OCI-LY1 (cell line): ENCODE measurements at regions not wholly inside any gene's neighbourhood (a gene's known extent, or its start where the extent isn't known, plus 50 kb on each side); places are given as distances from the start of the nearest gene placed in this dataset.

Experiments
- H2AFZ ChIP-seq: fragments of 200-600 bp; sonication (generic), shearing (Covaris generic); 2 replicates; pipeline ENCODE4 v1.6.0; 2014; ENCODE audit warnings: antibody characterized with exemption, mild to moderate bottlenecking, low read length
- H3F3A ChIP-seq: fragments of 200-600 bp; sonication (generic), shearing (Covaris generic); 2 replicates; pipeline ENCODE4 v1.6.0; 2014; ENCODE audit warnings: mild to moderate bottlenecking, antibody characterized with exemption, low read length, moderate library complexity; ENCODE audit not compliant: insufficient read depth
- H3K27ac ChIP-seq: fragments of 200-600 bp; sonication (generic); 2 replicates; pipeline ENCODE4 v1.5.1; 2014; ENCODE audit warnings: low read length, mixed run types, mild to moderate bottlenecking, low read depth; ENCODE audit not compliant: poor library complexity, severe bottlenecking
- H3K27me3 ChIP-seq: fragments of 200-600 bp; sonication (generic); 2 replicates; pipeline ENCODE4 v1.6.0; 2014; ENCODE audit warnings: antibody characterized with exemption, mild to moderate bottlenecking, low read length, moderate library complexity; ENCODE audit not compliant: insufficient read depth
- H3K36me3 ChIP-seq: fragments of 200-600 bp; sonication (generic); 2 replicates; pipeline ENCODE4 v1.6.1; 2014; ENCODE audit warnings: mild to moderate bottlenecking, antibody characterized with exemption, low read length, moderate library complexity, mixed read lengths; ENCODE audit not compliant: insufficient read depth
- H3K4me1 ChIP-seq: fragments of 200-600 bp; sonication (generic); 2 replicates; pipeline ENCODE4 v1.5.1; 2014; ENCODE audit warnings: mild to moderate bottlenecking, low read length, moderate library complexity; ENCODE audit not compliant: insufficient read depth, severe bottlenecking
- H3K4me2 ChIP-seq: fragments of 200-600 bp; sonication (generic), shearing (Covaris generic); 2 replicates; pipeline ENCODE4 v1.6.1; 2014; ENCODE audit warnings: low read length
- H3K4me3 ChIP-seq: fragments of 200-600 bp; sonication (generic); 2 replicates; pipeline ENCODE4 v1.5.1; 2014; ENCODE audit warnings: low read length, low read depth, mild to moderate bottlenecking, mixed read lengths; ENCODE audit not compliant: poor library complexity, severe bottlenecking
- H3K79me2 ChIP-seq: fragments of 200-600 bp; shearing (Covaris generic); 2 replicates; pipeline ENCODE4 v1.6.1; 2016; ENCODE audit warnings: mixed run types, low read length, mixed read lengths; ENCODE audit not compliant: insufficient read depth
- H3K9ac ChIP-seq: fragments of 200-600 bp; sonication (generic), shearing (Covaris generic); 2 replicates; pipeline ENCODE4 v1.6.1; 2014; ENCODE audit warnings: mild to moderate bottlenecking, low read length, mixed read lengths
- H3K9me2 ChIP-seq: fragments of 200-600 bp; sonication (generic), shearing (Covaris generic); 2 replicates; pipeline ENCODE4 v1.6.1; 2014; ENCODE audit warnings: low read depth, mild to moderate bottlenecking, low read length, mixed read lengths
- H3K9me3 ChIP-seq: fragments of 200-600 bp; shearing (Covaris generic); 2 replicates; pipeline ENCODE4 v1.6.1; 2014; ENCODE audit warnings: low read length, mixed read lengths
- H4K20me1 ChIP-seq: fragments of 200-600 bp; sonication (generic), shearing (Covaris generic); 2 replicates; pipeline ENCODE4 v1.6.0; 2016; ENCODE audit warnings: mild to moderate bottlenecking, low read length; ENCODE audit not compliant: insufficient read depth
- EZH2 ChIP-seq: fragments of 200-600 bp; sonication (generic), shearing (Covaris generic); IDR thresholded peaks from 2 replicates; pipeline ENCODE4 v1.8.0; 2017; ENCODE audit warnings: borderline replicate concordance, mixed run types, mild to moderate bottlenecking, antibody characterized with exemption, low read length, moderate library complexity, mixed read lengths
- TF ChIP-seq, protein P1 (sequence below): fragments of 200-600 bp; sonication (generic), shearing (Covaris generic); IDR thresholded peaks from 2 replicates; pipeline ENCODE4 v1.5.1; 2017; ENCODE audit warnings: mild to moderate bottlenecking, antibody characterized with exemption, low read length, moderate library complexity, mixed read lengths

DNA sequence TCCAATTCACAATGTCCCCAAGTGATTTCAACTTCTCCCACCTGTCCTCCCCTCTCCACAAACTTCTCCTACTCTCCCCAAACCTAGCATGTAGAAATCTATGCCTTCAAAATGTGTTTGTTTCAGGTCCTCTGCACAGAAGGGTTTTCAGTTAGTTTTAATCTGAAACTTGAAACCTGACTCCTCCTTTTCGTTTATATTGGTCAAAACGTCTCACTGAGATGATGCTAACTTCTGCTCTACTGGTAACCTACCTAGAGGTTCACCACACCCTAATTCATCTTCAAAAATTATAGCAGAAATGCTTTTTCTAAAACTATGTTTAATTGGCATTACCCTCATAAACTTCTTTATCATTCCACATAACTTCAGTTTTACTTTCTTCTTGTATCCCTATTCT is 401.8 kb upstream of the ADAMTS16 start:
- TF ChIP-seq EZH2: no peak
- TF ChIP-seq, protein P1, sequence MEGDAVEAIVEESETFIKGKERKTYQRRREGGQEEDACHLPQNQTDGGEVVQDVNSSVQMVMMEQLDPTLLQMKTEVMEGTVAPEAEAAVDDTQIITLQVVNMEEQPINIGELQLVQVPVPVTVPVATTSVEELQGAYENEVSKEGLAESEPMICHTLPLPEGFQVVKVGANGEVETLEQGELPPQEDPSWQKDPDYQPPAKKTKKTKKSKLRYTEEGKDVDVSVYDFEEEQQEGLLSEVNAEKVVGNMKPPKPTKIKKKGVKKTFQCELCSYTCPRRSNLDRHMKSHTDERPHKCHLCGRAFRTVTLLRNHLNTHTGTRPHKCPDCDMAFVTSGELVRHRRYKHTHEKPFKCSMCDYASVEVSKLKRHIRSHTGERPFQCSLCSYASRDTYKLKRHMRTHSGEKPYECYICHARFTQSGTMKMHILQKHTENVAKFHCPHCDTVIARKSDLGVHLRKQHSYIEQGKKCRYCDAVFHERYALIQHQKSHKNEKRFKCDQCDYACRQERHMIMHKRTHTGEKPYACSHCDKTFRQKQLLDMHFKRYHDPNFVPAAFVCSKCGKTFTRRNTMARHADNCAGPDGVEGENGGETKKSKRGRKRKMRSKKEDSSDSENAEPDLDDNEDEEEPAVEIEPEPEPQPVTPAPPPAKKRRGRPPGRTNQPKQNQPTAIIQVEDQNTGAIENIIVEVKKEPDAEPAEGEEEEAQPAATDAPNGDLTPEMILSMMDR: no peak
- H3K36me3 ChIP-seq: no peaks in the 10 kb centered on the region
- H3K4me1 ChIP-seq: peaks cover 6% of the 10 kb centered on the region
- H3K4me3 ChIP-seq: no peak overlapping the region
- no peak overlapping the region for H2AFZ ChIP-seq
- no peak overlapping the region for H3K4me2 ChIP-seq
- no peaks in the 10 kb centered on the region for H3K9me2 ChIP-seq
- no peaks in the 10 kb centered on the region for H3F3A ChIP-seq
- H3K27me3 ChIP-seq: no peaks in the 10 kb centered on the region; the same call in 1 of the 2 replicates
- peaks cover 1% of the 10 kb centered on the region; the same call in 1 of the 2 replicates for H3K9me3 ChIP-seq
- H3K27ac ChIP-seq: no peak overlapping the region
- no peaks in the 10 kb centered on the region for H3K79me2 ChIP-seq
- H4K20me1 ChIP-seq: no peaks in the 10 kb centered on the region
- H3K9ac ChIP-seq: no peak overlapping the region

DNA sequence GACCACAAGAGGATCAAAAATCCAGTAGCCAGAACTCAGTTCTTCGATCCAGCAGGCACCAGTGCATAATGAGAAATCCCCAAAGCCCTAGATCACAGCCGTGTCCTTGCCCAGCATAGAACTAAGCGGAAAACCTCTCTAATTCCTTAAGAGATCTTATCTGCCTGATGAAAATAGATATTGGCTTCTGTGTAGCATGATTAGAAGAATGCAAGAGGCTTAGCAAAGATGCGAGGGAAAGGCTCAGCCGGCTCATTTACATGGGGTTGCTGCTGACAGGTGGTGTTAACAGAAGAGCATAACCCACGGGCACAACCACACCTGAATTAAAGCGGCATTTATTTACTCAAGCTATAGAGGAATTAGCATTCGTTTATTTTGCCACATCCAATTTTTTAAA is 400.0 kb upstream of the ADAMTS16 start:
- Histone ChIP-seq H3F3A (no peaks in the 10 kb centered on the region), H3K27me3 (no peaks in the 10 kb centered on the region; the same call in 1 of the 2 replicates), H3K27ac (no peak overlapping the region), H3K4me1 (peaks cover 6% of the 10 kb centered on the region), H3K79me2 (no peaks in the 10 kb centered on the region), H3K9ac (no peak overlapping the region), H3K9me3 (peaks cover 3% of the 10 kb centered on the region; the same call in 1 of the 2 replicates), H3K4me3 (no peak overlapping the region), H3K36me3 (no peaks in the 10 kb centered on the region), H4K20me1 (no peaks in the 10 kb centered on the region), H3K4me2 (no peak overlapping the region), H2AFZ (no peak overlapping the region), H3K9me2 (no peaks in the 10 kb centered on the region)
- no peak for TF ChIP-seq EZH2
- TF ChIP-seq, protein P1: no peak

DNA sequence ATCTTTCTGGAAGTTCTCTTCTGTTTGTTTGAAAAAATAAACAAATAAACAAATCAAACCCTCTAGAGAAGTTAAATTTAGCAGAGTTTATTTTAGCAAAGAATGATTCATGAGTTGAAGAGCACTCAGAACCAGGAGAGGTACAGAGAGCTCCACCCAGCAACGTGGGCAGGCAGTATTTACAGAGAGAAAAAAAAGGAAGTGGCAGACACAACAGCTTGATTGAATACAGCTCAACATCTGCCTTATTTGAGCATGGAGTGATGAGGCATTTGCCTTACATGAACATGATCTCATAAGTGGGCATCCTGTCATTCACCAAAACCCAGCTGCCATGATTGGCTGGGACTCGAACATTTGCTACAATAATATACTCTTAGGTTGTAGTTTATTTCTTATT is 381.6 kb upstream of the ADAMTS16 start:
- TF ChIP-seq, protein P1: no peak
- TF ChIP-seq EZH2: no peak
- Histone ChIP-seq H3K36me3 (no peaks in the 10 kb centered on the region), H2AFZ (no peak overlapping the region), H4K20me1 (no peaks in the 10 kb centered on the region), H3K9ac (no peak overlapping the region), H3K9me3 (no peaks in the 10 kb centered on the region), H3F3A (no peaks in the 10 kb centered on the region), H3K4me1 (peaks cover 12% of the 10 kb centered on the region), H3K4me2 (no peak overlapping the region), H3K4me3 (no peak overlapping the region), H3K79me2 (no peaks in the 10 kb centered on the region), H3K9me2 (no peaks in the 10 kb centered on the region), H3K27ac (no peak overlapping the region), H3K27me3 (no peaks in the 10 kb centered on the region)
